ENCODE measurements at regions not wholly inside any gene's neighbourhood (a gene's known extent, or its start where the extent isn't known, plus 50 kb on each side); places are given as distances from the start of the nearest gene placed in this dataset.
"Not testable (repeated sequence)": the region's sequence is repeated elsewhere in the genome, so short reads cannot be mapped to it uniquely, and the experiment has no call there.

GRCh38 chr2:71958426-71958825 is 189.2 kb downstream of the CYP26B1 start:
- DNase-seq (ENCODE audit: low spot score) = not testable (repeated sequence)

GRCh38 chr2:71952572-71953188 is 195.0 kb downstream of the CYP26B1 start:
- no peak for DNase-seq (ENCODE audit: low spot score)

- DNase-seq (ENCODE audit: low spot score) = no peak
Observed at GRCh38 chr2:71951718-71952404, 195.8 kb downstream of the CYP26B1 start.

- no peak for DNase-seq (ENCODE audit: low spot score)
Observed at GRCh38 chr2:71951083-71951468, 196.6 kb downstream of the CYP26B1 start.

GRCh38 chr2:71950256-71951082 is 197.2 kb downstream of the CYP26B1 start:
- DNase-seq (ENCODE audit: low spot score) = no peak

- DNase-seq (ENCODE audit: low spot score) = no peak
Observed at GRCh38 chr2:71949537-71949798, 198.2 kb downstream of the CYP26B1 start.

- DNase-seq (ENCODE audit: low spot score) = no peak
Observed at GRCh38 chr2:71948781-71949536, 198.7 kb downstream of the CYP26B1 start.

GRCh38 chr2:71947809-71948208 is 199.9 kb downstream of the CYP26B1 start:
- no peak for DNase-seq (ENCODE audit: low spot score)

- no peak for DNase-seq (ENCODE audit: low spot score)
Observed at GRCh38 chr2:71945603-71945959, 202.1 kb downstream of the CYP26B1 start.

- DNase-seq (ENCODE audit: low spot score) = no peak
Observed at GRCh38 chr2:71944806-71945602, 202.7 kb downstream of the CYP26B1 start.

- DNase-seq (ENCODE audit: low spot score) = no peak
Observed at GRCh38 chr2:71944183-71944550, 203.5 kb downstream of the CYP26B1 start.

- DNase-seq (ENCODE audit: low spot score) = no peak
Observed at GRCh38 chr2:71943238-71944182, 204.2 kb downstream of the CYP26B1 start.

GRCh38 chr2:71941726-71942525 is 205.7 kb downstream of the CYP26B1 start:
- no peak for DNase-seq (ENCODE audit: low spot score)

- no peak for DNase-seq (ENCODE audit: low spot score)
Observed at GRCh38 chr2:71940695-71941094, 207.0 kb downstream of the CYP26B1 start.

- no peak for DNase-seq (ENCODE audit: low spot score)
Observed at GRCh38 chr2:71939588-71940535, 207.8 kb downstream of the CYP26B1 start.

GRCh38 chr2:71938659-71939587 is 208.7 kb downstream of the CYP26B1 start:
- DNase-seq (ENCODE audit: low spot score) = no peak

- no peak for DNase-seq (ENCODE audit: low spot score)
Observed at GRCh38 chr2:71938108-71938507, 209.6 kb downstream of the CYP26B1 start.

GRCh38 chr2:71937396-71937795 is 210.3 kb downstream of the CYP26B1 start:
- no peak for DNase-seq (ENCODE audit: low spot score)

Data from CD4-positive, alpha-beta T cell treated with Interleukin-15 for 4 hours (primary cell).